ENCODE measurements at regions not wholly inside any gene's neighbourhood (a gene's known extent, or its start where the extent isn't known, plus 50 kb on each side); places are given as distances from the start of the nearest gene placed in this dataset.

- DNase-seq (ENCODE audit: low spot score): no peak
- Mint-ChIP-seq H3K4me3 (ENCODE audit: unreplicated experiment) (no peak overlapping the region), H3K9me3 (ENCODE audit: unreplicated experiment) (no peaks in the 10 kb centered on the region), H3K4me1 (ENCODE audit: unreplicated experiment) (peaks cover 14% of the 10 kb centered on the region), H3K27me3 (ENCODE audit: unreplicated experiment) (peaks cover 1% of the 10 kb centered on the region), H3K36me3 (ENCODE audit: low read depth, unreplicated experiment) (no peaks in the 10 kb centered on the region), H3K27ac (ENCODE audit: unreplicated experiment) (no peak overlapping the region)
- TF ChIP-seq, protein P1, sequence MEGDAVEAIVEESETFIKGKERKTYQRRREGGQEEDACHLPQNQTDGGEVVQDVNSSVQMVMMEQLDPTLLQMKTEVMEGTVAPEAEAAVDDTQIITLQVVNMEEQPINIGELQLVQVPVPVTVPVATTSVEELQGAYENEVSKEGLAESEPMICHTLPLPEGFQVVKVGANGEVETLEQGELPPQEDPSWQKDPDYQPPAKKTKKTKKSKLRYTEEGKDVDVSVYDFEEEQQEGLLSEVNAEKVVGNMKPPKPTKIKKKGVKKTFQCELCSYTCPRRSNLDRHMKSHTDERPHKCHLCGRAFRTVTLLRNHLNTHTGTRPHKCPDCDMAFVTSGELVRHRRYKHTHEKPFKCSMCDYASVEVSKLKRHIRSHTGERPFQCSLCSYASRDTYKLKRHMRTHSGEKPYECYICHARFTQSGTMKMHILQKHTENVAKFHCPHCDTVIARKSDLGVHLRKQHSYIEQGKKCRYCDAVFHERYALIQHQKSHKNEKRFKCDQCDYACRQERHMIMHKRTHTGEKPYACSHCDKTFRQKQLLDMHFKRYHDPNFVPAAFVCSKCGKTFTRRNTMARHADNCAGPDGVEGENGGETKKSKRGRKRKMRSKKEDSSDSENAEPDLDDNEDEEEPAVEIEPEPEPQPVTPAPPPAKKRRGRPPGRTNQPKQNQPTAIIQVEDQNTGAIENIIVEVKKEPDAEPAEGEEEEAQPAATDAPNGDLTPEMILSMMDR (IDR thresholded peaks at IDR 0.05; ENCODE audit: unreplicated experiment): no peak
Measured at GRCh38 chr19:28422791-28423650, 789.9 kb downstream of the UQCRFS1 start.

DNA sequence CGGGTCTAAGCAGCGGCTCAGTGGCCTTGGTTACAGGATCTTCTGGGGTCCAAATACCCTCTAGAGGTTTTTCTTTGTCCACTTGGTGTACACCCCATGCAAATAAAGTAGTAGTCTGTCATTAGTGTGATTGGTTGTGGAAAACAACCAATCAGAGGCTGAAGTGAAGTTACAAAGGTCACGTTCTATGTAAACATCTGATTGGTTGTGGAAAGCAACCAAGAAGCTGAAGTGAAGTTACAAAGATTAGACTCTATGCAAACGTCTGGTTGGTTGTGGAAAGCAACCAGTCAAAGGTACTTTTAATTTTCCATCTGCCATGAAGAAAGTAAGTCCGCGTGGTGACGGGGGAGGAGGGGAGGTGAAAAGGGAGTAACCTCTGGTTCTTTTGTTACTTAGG is 790.9 kb downstream of the UQCRFS1 start:
- Mint-ChIP-seq H3K9me3 (ENCODE audit: unreplicated experiment) (no peaks in the 10 kb centered on the region), H3K4me1 (ENCODE audit: unreplicated experiment) (peaks cover 14% of the 10 kb centered on the region), H3K27me3 (ENCODE audit: unreplicated experiment) (peaks cover 1% of the 10 kb centered on the region), H3K27ac (ENCODE audit: unreplicated experiment) (no peak overlapping the region), H3K36me3 (ENCODE audit: low read depth, unreplicated experiment) (no peaks in the 10 kb centered on the region), H3K4me3 (ENCODE audit: unreplicated experiment) (no peak overlapping the region)
- TF ChIP-seq, protein P1 (IDR thresholded peaks at IDR 0.05; ENCODE audit: unreplicated experiment): no peak
- DNase-seq (ENCODE audit: low spot score): no peak

DNA sequence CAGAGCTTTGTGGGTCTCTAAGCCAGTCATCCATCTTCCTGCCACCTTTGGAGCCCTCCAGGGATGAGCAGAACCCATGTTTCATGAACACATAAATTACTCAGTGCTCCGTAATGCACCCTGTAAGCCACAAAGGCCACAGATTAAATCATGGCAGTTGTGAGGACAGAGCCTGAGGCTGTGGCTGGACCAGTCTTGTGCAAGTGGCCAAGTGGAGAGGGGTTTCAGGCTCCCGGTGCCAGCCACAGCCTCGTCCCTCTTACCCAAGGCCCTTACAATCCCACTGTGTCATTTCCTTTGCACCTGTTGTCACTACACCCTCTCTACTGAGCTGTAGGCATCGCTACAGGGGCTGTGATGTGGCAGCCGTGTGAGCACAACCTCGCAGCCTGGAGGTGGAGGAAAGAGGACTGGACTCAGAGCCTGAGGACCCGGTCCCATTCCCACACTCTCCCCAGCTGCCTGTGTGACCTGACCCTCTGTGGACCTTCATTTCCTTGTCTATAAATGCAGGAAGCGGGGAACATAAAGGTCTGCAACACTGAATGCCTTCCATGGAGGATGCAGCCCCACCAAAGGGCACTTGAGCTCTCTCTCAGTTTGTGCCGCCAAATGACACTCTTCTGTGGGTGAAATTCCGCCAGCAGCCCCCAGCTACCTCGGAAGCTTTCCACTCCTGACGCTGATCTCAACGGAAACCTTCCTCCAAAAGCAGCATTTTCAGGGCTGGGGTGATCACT is 792.0 kb downstream of the UQCRFS1 start:
- H3K27me3 Mint-ChIP-seq (ENCODE audit: unreplicated experiment): peaks cover 1% of the 10 kb centered on the region
- no peak overlapping the region for H3K27ac Mint-ChIP-seq (ENCODE audit: unreplicated experiment)
- H3K4me1 Mint-ChIP-seq (ENCODE audit: unreplicated experiment): peaks cover 14% of the 10 kb centered on the region
- TF ChIP-seq, protein P1 (IDR thresholded peaks at IDR 0.05; ENCODE audit: unreplicated experiment): no peak
- H3K4me3 Mint-ChIP-seq (ENCODE audit: unreplicated experiment): no peak overlapping the region
- no peaks in the 10 kb centered on the region for H3K9me3 Mint-ChIP-seq (ENCODE audit: unreplicated experiment)
- no peak for DNase-seq (ENCODE audit: low spot score)
- no peaks in the 10 kb centered on the region for H3K36me3 Mint-ChIP-seq (ENCODE audit: low read depth, unreplicated experiment)

DNA sequence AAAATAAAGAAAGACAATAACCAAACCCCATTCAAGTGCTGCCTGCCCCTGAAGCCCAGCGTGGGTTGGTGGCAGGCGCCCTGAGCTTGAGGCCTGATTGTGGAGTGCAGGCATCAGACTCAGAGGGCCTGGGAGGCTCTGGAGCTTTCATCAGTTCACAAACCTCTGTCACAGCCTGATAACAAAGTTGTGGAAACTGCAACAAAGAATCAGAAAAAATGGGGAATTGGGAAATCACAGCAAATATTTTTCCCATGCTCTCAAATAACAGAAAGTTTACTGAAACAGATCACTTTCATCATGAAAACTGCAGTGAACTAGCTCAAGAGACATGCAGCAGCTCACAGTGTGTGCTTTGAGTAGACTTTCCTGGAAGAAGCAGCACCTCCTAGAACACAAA is 793.6 kb downstream of the UQCRFS1 start:
- DNase-seq (ENCODE audit: low spot score): no peak
- Mint-ChIP-seq H3K27me3 (ENCODE audit: unreplicated experiment) (no peaks in the 10 kb centered on the region), H3K4me3 (ENCODE audit: unreplicated experiment) (no peak overlapping the region), H3K27ac (ENCODE audit: unreplicated experiment) (no peak overlapping the region), H3K9me3 (ENCODE audit: unreplicated experiment) (no peaks in the 10 kb centered on the region), H3K36me3 (ENCODE audit: low read depth, unreplicated experiment) (no peaks in the 10 kb centered on the region), H3K4me1 (ENCODE audit: unreplicated experiment) (peaks cover 4% of the 10 kb centered on the region)
- TF ChIP-seq, protein P1 (IDR thresholded peaks at IDR 0.05; ENCODE audit: unreplicated experiment): no peak

GRCh38 chr19:28417361-28417760 is 795.6 kb downstream of the UQCRFS1 start:
- TF ChIP-seq, protein P1 (IDR thresholded peaks at IDR 0.05; ENCODE audit: unreplicated experiment): no peak
- H3K27me3 Mint-ChIP-seq (ENCODE audit: unreplicated experiment): no peaks in the 10 kb centered on the region
- H3K36me3 Mint-ChIP-seq (ENCODE audit: low read depth, unreplicated experiment): no peaks in the 10 kb centered on the region
- H3K4me3 Mint-ChIP-seq (ENCODE audit: unreplicated experiment): no peak overlapping the region
- no peaks in the 10 kb centered on the region for H3K4me1 Mint-ChIP-seq (ENCODE audit: unreplicated experiment)
- no peak for DNase-seq (ENCODE audit: low spot score)
- H3K9me3 Mint-ChIP-seq (ENCODE audit: unreplicated experiment): no peaks in the 10 kb centered on the region
- no peak overlapping the region for H3K27ac Mint-ChIP-seq (ENCODE audit: unreplicated experiment)
